Adrenal gland (tissue), 5 donors: ENCODE measurements at regions not wholly inside any gene's neighbourhood (a gene's known extent, or its start where the extent isn't known, plus 50 kb on each side); places are given as distances from the start of the nearest gene placed in this dataset.

ENCODE experiments used
- CTCF ChIP-seq, 6 experiments: fragments of 450-650 bp in 4 of 6; fragments of 200-600 bp in 2 of 6; sonication (generic) in 1 of 6; IDR thresholded peaks; 1 replicate in 5 of 6; 2 replicates in 1 of 6; pipeline versions ENCODE4 v1.5.1 to v1.8.0; 2016 to 2021; ENCODE audit warnings: antibody characterized with exemption in 6 of 6, mild to moderate bottlenecking in 2 of 6, moderate library complexity in 1 of 6
- POLR2A ChIP-seq, 2 donors: fragments of 450-650 bp; IDR thresholded peaks; one replicate each; pipeline ENCODE4 v1.6.1; 2017; ENCODE audit warnings: antibody characterized with exemption in 2 of 2, mild to moderate bottlenecking in 2 of 2, moderate library complexity in 1 of 2
- donor health status: DM: no; HTN: no; CAD: no.

- no peak for TF ChIP-seq CTCF (IDR thresholded peaks at IDR 0.05)
- TF ChIP-seq POLR2A (IDR thresholded peaks at IDR 0.05) = no peak
These were observed 157.2 kb upstream of the CARMIL1 start for GRCh38 chr6:25122001-25122400.
